ENCODE measurements at regions not wholly inside any gene's neighbourhood (a gene's known extent, or its start where the extent isn't known, plus 50 kb on each side); places are given as distances from the start of the nearest gene placed in this dataset.

GRCh38 chr17:77859035-77859810 is 99.3 kb upstream of the TNRC6C start:
- Histone ChIP-seq H3K9ac (ENCODE audit: low read depth in 1 of 2, low read length in 2 of 2) (no peak overlapping the region), H3K27ac (ENCODE audit: low read depth in 1 of 2, low read length in 2 of 2) (no peak overlapping the region), H3K36me3 (ENCODE audit: control insufficient read depth in 4 of 4, insufficient read depth in 3 of 4, low read depth in 1 of 4, low read length in 3 of 4) (no peaks in the 10 kb centered on the region), H3K4me3 (ENCODE audit: low read depth in 1 of 3, low read length in 3 of 3) (no peak overlapping the region), H3K4me1 (ENCODE audit: control insufficient read depth in 4 of 4, insufficient read depth in 4 of 4, low read length in 3 of 4) (no peaks in the 10 kb centered on the region), H3K27me3 (ENCODE audit: control insufficient read depth in 4 of 4, insufficient read depth in 4 of 4, low read length in 3 of 4) (peaks cover 0 to 3% (median 0%) of the 10 kb centered on the region in 4 donors), H3K9me3 (ENCODE audit: control insufficient read depth in 4 of 4, low read length in 3 of 4) (no peaks in the 10 kb centered on the region)
- WGBS = 67% methylated on average over 7 of the region's 7 CpGs
- TF ChIP-seq JUND (IDR thresholded peaks at IDR 0.05) (no peak), GABPA (IDR thresholded peaks at IDR 0.05 in 1 of 2, conservative IDR thresholded peaks at IDR 0.05 in 1 of 2) (no peak), TAF1 (conservative IDR thresholded peaks at IDR 0.05) (no peak), HNF4A (conservative IDR thresholded peaks at IDR 0.05) (no peak), MAX (IDR thresholded peaks at IDR 0.05) (no peak), RXRA (IDR thresholded peaks at IDR 0.05) (no peak), FOXA2 (IDR thresholded peaks at IDR 0.05) (no peak), SP1 (IDR thresholded peaks at IDR 0.05) (no peak), HNF4G (IDR thresholded peaks at IDR 0.05) (no peak), REST (IDR thresholded peaks at IDR 0.05) (no peak), FOXA1 (IDR thresholded peaks at IDR 0.05) (no peak), EGR1 (IDR thresholded peaks at IDR 0.05; ENCODE audit: low read depth in 2 of 2) (no peak), CTCF (IDR thresholded peaks at IDR 0.05; ENCODE audit: low read depth, low read length, missing input control) (no peak)
- no peak for DNase-seq (ENCODE audit: low spot score)

DNA sequence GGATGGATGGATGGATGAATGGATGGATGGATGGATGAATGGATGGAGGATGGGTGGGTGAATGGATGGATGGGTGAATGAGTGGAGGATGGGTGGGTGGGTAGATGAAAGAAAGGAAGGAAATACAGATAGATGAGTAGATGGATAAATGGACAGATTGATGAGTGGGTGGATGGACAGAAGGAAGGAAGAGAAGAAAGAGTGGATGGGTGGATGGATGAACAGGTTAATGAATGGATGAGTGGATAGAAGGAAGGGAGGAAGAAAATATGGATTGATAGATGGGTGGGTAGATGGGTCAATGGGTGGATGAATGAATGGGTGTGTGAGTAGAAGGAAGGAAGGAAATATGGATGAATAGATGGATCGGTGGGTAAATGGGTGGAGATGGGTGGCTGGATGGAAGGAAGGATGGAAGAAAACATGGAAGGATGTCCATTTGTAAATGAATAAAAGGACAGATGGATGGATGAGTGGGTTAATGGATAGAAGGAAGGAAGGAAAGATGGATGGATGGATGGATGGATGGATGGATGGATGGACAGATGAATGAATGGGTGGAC is 97.3 kb upstream of the TNRC6C start:
- Histone ChIP-seq H3K9ac (ENCODE audit: low read depth in 1 of 2, low read length in 2 of 2) (no peak overlapping the region), H3K27me3 (ENCODE audit: control insufficient read depth in 4 of 4, insufficient read depth in 4 of 4, low read length in 3 of 4) (peaks cover 0 to 3% (median 0%) of the 10 kb centered on the region in 4 donors), H3K4me1 (ENCODE audit: control insufficient read depth in 4 of 4, insufficient read depth in 4 of 4, low read length in 3 of 4) (no peaks in the 10 kb centered on the region), H3K4me3 (ENCODE audit: low read depth in 1 of 3, low read length in 3 of 3) (no peak overlapping the region), H3K36me3 (ENCODE audit: control insufficient read depth in 4 of 4, insufficient read depth in 3 of 4, low read depth in 1 of 4, low read length in 3 of 4) (no peaks in the 10 kb centered on the region), H3K9me3 (ENCODE audit: control insufficient read depth in 4 of 4, low read length in 3 of 4) (no peaks in the 10 kb centered on the region), H3K27ac (ENCODE audit: low read depth in 1 of 2, low read length in 2 of 2) (no peak overlapping the region)
- no peak for DNase-seq (ENCODE audit: low spot score)
- TF ChIP-seq RAD21 (IDR thresholded peaks at IDR 0.05) (no peak), MAX (IDR thresholded peaks at IDR 0.05) (no peak)
- WGBS = 97% methylated on average over 1 of the region's 1 CpG

All from liver (tissue), 8 donors.